ENCODE measurements at regions not wholly inside any gene's neighbourhood (a gene's known extent, or its start where the extent isn't known, plus 50 kb on each side); places are given as distances from the start of the nearest gene placed in this dataset.

- TF ChIP-seq CTCF (conservative IDR thresholded peaks at IDR 0.05; ENCODE audit: control insufficient read depth, insufficient read depth, low read depth, low read length) = no peak
- no peak for DNase-seq (ENCODE audit: low read depth)
- H3K4me3 ChIP-seq (ENCODE audit: control insufficient read depth, low read depth, low read length) = no peak overlapping the region
Observed at GRCh38 chr5:68793074-68793473, 300.7 kb upstream of the SLC30A5 start.

DNA sequence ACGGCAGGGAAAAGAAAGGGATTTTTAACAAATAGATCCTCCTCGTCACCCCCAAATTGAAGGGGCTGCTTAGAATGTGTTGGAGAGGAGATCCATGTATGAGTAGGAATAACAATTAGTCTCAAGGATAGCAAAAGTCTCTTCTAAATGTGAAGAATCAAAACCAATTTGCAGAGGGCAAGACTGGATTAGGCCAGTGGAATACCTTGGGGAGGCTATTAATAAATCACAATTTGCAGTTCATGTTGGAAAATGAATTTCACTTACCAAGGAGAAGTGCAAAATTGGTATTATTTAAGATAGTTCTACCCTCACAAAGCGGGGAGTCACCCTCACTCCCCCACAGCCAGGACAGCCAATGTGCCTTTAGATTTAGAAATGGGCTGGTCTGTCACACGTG lies 299.8 kb upstream of the SLC30A5 start:
- TF ChIP-seq CTCF (conservative IDR thresholded peaks at IDR 0.05; ENCODE audit: control insufficient read depth, insufficient read depth, low read depth, low read length) = no peak
- no peak for DNase-seq (ENCODE audit: low read depth)
- no peak overlapping the region for H3K4me3 ChIP-seq (ENCODE audit: control insufficient read depth, low read depth, low read length)

DNA sequence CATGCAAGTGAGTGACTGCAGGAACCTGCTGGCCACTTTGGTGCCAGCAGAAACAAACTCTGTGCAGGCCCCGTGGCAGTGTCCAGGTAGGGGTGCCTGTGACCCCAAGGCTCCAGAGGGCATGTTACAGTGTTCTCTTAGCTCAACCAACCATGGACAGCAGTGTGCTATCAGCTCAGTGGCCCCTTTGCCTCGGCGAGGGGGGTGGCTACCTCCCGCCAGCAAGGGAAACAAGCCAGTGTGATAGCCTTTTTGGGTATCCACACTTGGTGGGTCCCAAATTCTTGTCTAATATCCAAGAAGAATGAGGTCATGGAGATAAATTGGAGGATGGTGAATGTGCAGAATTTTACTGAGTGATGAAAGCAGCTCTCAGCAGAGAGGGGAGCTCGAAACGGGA lies 298.6 kb upstream of the SLC30A5 start:
- TF ChIP-seq CTCF (conservative IDR thresholded peaks at IDR 0.05; ENCODE audit: control insufficient read depth, insufficient read depth, low read depth, low read length) = no peak
- H3K4me3 ChIP-seq (ENCODE audit: control insufficient read depth, low read depth, low read length) = no peak overlapping the region
- no peak for DNase-seq (ENCODE audit: low read depth)

- TF ChIP-seq CTCF (conservative IDR thresholded peaks at IDR 0.05; ENCODE audit: control insufficient read depth, insufficient read depth, low read depth, low read length) = no peak
- no peak overlapping the region for H3K4me3 ChIP-seq (ENCODE audit: control insufficient read depth, low read depth, low read length)
- DNase-seq (ENCODE audit: low read depth) = peak; percentile 16
Observed at GRCh38 chr5:68798877-68799843, 294.7 kb upstream of the SLC30A5 start.

GRCh38 chr5:68802430-68802829 lies 291.4 kb upstream of the SLC30A5 start:
- no peak for TF ChIP-seq CTCF (conservative IDR thresholded peaks at IDR 0.05; ENCODE audit: control insufficient read depth, insufficient read depth, low read depth, low read length)
- DNase-seq (ENCODE audit: low read depth) = no peak

DNA sequence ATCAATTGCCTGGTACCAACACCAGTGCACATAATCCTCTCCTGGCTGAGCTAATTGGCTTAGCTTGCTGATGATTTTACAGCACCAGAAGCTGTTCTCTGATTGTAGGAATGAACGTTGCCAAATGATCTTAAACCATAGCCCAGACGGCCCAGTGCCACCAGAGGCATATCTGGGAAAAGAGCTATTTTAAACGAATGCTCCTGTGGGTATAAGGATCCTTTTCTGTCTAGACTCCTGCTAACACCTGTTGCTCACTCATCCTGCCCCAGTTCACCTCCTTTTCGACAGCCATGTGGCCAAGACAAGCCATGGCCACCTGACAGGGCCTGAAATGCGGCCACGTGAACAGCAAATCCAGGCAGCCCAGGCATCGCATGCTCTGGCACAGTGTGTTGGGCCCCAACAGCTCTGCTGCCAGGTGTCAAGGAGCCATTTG lies 289.9 kb upstream of the SLC30A5 start:
- no peak for DNase-seq (ENCODE audit: low read depth)
- no peak overlapping the region for H3K4me3 ChIP-seq (ENCODE audit: control insufficient read depth, low read depth, low read length)
- TF ChIP-seq CTCF (conservative IDR thresholded peaks at IDR 0.05; ENCODE audit: control insufficient read depth, insufficient read depth, low read depth, low read length) = no peak

More at GRCh38 chr5:68802430-68802829, 291.4 kb upstream of the SLC30A5 start:
- H3K4me3 ChIP-seq (ENCODE audit: control insufficient read depth, low read depth, low read length) = no peak overlapping the region
